ENCODE measurements at regions not wholly inside any gene's neighbourhood (a gene's known extent, or its start where the extent isn't known, plus 50 kb on each side); places are given as distances from the start of the nearest gene placed in this dataset.

- no peak for DNase-seq
Measured at GRCh38 chr6:132244744-132245143, 156.5 kb downstream of the MOXD1 start.

GRCh38 chr6:132236744-132237143, 164.5 kb downstream of the MOXD1 start:
- no peak for DNase-seq

GRCh38 chr6:132236281-132236680, 165.0 kb downstream of the MOXD1 start:
- no peak for DNase-seq

- no peak for DNase-seq
Measured at GRCh38 chr6:132235596-132236280, 165.5 kb downstream of the MOXD1 start.

- DNase-seq = no peak
Measured at GRCh38 chr6:132234356-132234755, 166.9 kb downstream of the MOXD1 start.

- no peak for DNase-seq
Measured at GRCh38 chr6:132231121-132231884, 170.0 kb downstream of the MOXD1 start.

- DNase-seq = no peak
Measured at GRCh38 chr6:132228894-132229293, 172.4 kb downstream of the MOXD1 start.

- no peak for DNase-seq
Measured at GRCh38 chr6:132227904-132228303, 173.4 kb downstream of the MOXD1 start.

- no peak for DNase-seq
Measured at GRCh38 chr6:132224943-132225342, 176.3 kb downstream of the MOXD1 start.

GRCh38 chr6:132220800-132221199, 180.5 kb downstream of the MOXD1 start:
- DNase-seq = no peak

- DNase-seq = no peak
Measured at GRCh38 chr6:132219901-132220300, 181.4 kb downstream of the MOXD1 start.

GRCh38 chr6:132218059-132218696, 183.1 kb downstream of the MOXD1 start:
- no peak for DNase-seq

- no peak for DNase-seq
Measured at GRCh38 chr6:132215805-132216204, 185.5 kb downstream of the MOXD1 start.

GRCh38 chr6:132214716-132215115, 186.6 kb downstream of the MOXD1 start:
- no peak for DNase-seq

GRCh38 chr6:132213732-132214131, 187.5 kb downstream of the MOXD1 start:
- DNase-seq = no peak

GRCh38 chr6:132213191-132213590, 188.1 kb downstream of the MOXD1 start:
- no peak for DNase-seq

GRCh38 chr6:132210886-132211563, 190.2 kb downstream of the MOXD1 start:
- no peak for DNase-seq

GRCh38 chr6:132209351-132209750, 191.9 kb downstream of the MOXD1 start:
- no peak for DNase-seq

GRCh38 chr6:132207991-132208390, 193.3 kb downstream of the MOXD1 start:
- DNase-seq = no peak

- no peak for DNase-seq
Measured at GRCh38 chr6:132205946-132206345, 195.3 kb downstream of the MOXD1 start.

- no peak for DNase-seq
Measured at GRCh38 chr6:132204591-132204990, 196.7 kb downstream of the MOXD1 start.

- peak; percentile 7 for DNase-seq
Measured at GRCh38 chr6:132202574-132202973, 198.7 kb downstream of the MOXD1 start.
